ENCODE measurements at regions not wholly inside any gene's neighbourhood (a gene's known extent, or its start where the extent isn't known, plus 50 kb on each side); places are given as distances from the start of the nearest gene placed in this dataset.

DNA sequence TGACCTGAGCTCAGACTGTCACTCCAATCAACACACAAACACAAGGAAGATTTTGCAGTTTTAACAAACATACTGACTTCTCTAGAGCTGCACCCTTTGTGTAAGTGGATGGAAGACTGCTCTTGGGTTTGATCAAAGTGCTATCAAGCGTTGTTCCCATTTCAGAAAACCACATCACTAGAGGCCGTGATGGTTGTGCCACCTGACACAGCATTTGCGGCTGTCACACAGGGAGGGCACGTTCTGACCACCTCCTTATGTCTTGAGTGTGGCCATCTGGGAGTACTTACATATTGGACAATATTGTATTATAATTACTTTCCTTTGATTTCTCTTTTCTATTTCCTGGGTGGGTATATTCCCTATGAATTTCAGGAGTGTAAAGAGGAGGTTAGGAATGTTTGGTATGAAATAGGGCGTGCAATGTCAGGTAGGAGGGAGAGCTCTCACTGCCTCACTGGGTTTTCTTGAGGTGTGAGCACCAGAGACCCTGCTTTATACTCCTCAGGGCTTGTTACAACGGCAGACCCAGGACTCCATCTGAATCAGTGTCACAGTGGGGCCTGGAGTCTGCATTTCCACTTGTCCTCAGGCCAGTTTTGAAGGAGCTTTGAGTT is 74.3 kb downstream of the SYNE3 start (continued):
- TF ChIP-seq, protein P1, sequence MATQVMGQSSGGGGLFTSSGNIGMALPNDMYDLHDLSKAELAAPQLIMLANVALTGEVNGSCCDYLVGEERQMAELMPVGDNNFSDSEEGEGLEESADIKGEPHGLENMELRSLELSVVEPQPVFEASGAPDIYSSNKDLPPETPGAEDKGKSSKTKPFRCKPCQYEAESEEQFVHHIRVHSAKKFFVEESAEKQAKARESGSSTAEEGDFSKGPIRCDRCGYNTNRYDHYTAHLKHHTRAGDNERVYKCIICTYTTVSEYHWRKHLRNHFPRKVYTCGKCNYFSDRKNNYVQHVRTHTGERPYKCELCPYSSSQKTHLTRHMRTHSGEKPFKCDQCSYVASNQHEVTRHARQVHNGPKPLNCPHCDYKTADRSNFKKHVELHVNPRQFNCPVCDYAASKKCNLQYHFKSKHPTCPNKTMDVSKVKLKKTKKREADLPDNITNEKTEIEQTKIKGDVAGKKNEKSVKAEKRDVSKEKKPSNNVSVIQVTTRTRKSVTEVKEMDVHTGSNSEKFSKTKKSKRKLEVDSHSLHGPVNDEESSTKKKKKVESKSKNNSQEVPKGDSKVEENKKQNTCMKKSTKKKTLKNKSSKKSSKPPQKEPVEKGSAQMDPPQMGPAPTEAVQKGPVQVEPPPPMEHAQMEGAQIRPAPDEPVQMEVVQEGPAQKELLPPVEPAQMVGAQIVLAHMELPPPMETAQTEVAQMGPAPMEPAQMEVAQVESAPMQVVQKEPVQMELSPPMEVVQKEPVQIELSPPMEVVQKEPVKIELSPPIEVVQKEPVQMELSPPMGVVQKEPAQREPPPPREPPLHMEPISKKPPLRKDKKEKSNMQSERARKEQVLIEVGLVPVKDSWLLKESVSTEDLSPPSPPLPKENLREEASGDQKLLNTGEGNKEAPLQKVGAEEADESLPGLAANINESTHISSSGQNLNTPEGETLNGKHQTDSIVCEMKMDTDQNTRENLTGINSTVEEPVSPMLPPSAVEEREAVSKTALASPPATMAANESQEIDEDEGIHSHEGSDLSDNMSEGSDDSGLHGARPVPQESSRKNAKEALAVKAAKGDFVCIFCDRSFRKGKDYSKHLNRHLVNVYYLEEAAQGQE (IDR thresholded peaks at IDR 0.05; ENCODE audit: unreplicated experiment), result no peak
- no peak for TF ChIP-seq EZH2 (IDR thresholded peaks at IDR 0.05; ENCODE audit: low read depth, unreplicated experiment)

DNA sequence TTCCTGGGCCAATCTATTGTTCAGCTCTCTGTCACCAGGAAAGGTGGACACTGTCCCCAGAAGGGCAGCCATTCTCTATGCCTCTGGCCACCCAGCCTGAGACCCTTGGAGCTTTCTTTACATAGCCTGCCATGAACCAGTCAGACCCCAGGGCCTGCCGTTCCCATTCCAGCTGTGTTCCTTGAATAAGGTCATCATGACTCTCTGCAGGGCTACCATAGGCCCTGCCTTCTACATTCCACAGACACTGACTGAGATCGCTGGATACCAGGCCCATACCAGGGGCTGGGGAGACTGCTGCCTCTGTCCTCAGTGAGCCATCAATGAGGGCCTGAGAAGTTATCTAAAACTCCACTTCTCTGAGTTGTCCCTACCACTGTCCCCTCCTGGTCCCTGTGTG is 75.5 kb downstream of the SYNE3 start:
- no peaks in the 10 kb centered on the region for H3K79me2 ChIP-seq (replicated peaks; ENCODE audit: insufficient read depth)
- no peaks in the 10 kb centered on the region for H3K36me3 Mint-ChIP-seq (ENCODE audit: low read depth)
- H3K4me2 ChIP-seq, result no peak overlapping the region
- H3K4me3 ChIP-seq, result no peak overlapping the region
- H3K4me1 ChIP-seq (ENCODE audit: insufficient read depth), result no peaks in the 10 kb centered on the region
- no peaks in the 10 kb centered on the region for H3K9me2 ChIP-seq (ENCODE audit: insufficient read depth)
- no peaks in the 10 kb centered on the region; the same call in 1 of the 3 replicates for H3K9me3 Mint-ChIP-seq
- no peaks in the 10 kb centered on the region for H4K20me1 ChIP-seq (replicated peaks; ENCODE audit: insufficient read depth)
- H3F3A ChIP-seq (replicated peaks; ENCODE audit: low read depth), result no peaks in the 10 kb centered on the region
- DNase-seq (ENCODE audit: low spot score), result no peak
- H3K36me3 ChIP-seq (ENCODE audit: insufficient read depth), result no peaks in the 10 kb centered on the region
- no peaks in the 10 kb centered on the region for H3K27me3 ChIP-seq (ENCODE audit: insufficient read depth)
- peaks cover 4% of the 10 kb centered on the region for H3K27me3 Mint-ChIP-seq (ENCODE audit: insufficient read depth, low read depth, poor library complexity)
- H3K27ac ChIP-seq (ENCODE audit: low read depth), result no peak overlapping the region
- H3K4me1 Mint-ChIP-seq, result no peaks in the 10 kb centered on the region; the same call in 2 of the 3 replicates
- peak; percentile 46 for ATAC-seq
- no peak overlapping the region for H2AFZ ChIP-seq
- H3K4me3 Mint-ChIP-seq, result no peak overlapping the region
- no peak overlapping the region for H3K27ac Mint-ChIP-seq
- TF ChIP-seq ZNF331 (CRISPR knock-in tag; IDR thresholded peaks at IDR 0.05; ENCODE audit: low read depth) (no peak), EZH2 (IDR thresholded peaks at IDR 0.05; ENCODE audit: low read depth, unreplicated experiment) (no peak), POLR2AphosphoS5 (IDR thresholded peaks at IDR 0.05; ENCODE audit: low read depth) (no peak), NANOG (IDR thresholded peaks at IDR 0.05; ENCODE audit: borderline replicate concordance) (no peak), ZNF114 (CRISPR knock-in tag; IDR thresholded peaks at IDR 0.05) (no peak), EZH2phosphoT487 (IDR thresholded peaks at IDR 0.05; ENCODE audit: unreplicated experiment) (no peak)
- TF ChIP-seq, protein P1 (IDR thresholded peaks at IDR 0.05; ENCODE audit: unreplicated experiment), result no peak
- TF ChIP-seq, protein P2, sequence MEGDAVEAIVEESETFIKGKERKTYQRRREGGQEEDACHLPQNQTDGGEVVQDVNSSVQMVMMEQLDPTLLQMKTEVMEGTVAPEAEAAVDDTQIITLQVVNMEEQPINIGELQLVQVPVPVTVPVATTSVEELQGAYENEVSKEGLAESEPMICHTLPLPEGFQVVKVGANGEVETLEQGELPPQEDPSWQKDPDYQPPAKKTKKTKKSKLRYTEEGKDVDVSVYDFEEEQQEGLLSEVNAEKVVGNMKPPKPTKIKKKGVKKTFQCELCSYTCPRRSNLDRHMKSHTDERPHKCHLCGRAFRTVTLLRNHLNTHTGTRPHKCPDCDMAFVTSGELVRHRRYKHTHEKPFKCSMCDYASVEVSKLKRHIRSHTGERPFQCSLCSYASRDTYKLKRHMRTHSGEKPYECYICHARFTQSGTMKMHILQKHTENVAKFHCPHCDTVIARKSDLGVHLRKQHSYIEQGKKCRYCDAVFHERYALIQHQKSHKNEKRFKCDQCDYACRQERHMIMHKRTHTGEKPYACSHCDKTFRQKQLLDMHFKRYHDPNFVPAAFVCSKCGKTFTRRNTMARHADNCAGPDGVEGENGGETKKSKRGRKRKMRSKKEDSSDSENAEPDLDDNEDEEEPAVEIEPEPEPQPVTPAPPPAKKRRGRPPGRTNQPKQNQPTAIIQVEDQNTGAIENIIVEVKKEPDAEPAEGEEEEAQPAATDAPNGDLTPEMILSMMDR (conservative IDR thresholded peaks at IDR 0.05; ENCODE audit: low read depth in 2 of 2), result no peak
- TF ChIP-seq, protein P3, sequence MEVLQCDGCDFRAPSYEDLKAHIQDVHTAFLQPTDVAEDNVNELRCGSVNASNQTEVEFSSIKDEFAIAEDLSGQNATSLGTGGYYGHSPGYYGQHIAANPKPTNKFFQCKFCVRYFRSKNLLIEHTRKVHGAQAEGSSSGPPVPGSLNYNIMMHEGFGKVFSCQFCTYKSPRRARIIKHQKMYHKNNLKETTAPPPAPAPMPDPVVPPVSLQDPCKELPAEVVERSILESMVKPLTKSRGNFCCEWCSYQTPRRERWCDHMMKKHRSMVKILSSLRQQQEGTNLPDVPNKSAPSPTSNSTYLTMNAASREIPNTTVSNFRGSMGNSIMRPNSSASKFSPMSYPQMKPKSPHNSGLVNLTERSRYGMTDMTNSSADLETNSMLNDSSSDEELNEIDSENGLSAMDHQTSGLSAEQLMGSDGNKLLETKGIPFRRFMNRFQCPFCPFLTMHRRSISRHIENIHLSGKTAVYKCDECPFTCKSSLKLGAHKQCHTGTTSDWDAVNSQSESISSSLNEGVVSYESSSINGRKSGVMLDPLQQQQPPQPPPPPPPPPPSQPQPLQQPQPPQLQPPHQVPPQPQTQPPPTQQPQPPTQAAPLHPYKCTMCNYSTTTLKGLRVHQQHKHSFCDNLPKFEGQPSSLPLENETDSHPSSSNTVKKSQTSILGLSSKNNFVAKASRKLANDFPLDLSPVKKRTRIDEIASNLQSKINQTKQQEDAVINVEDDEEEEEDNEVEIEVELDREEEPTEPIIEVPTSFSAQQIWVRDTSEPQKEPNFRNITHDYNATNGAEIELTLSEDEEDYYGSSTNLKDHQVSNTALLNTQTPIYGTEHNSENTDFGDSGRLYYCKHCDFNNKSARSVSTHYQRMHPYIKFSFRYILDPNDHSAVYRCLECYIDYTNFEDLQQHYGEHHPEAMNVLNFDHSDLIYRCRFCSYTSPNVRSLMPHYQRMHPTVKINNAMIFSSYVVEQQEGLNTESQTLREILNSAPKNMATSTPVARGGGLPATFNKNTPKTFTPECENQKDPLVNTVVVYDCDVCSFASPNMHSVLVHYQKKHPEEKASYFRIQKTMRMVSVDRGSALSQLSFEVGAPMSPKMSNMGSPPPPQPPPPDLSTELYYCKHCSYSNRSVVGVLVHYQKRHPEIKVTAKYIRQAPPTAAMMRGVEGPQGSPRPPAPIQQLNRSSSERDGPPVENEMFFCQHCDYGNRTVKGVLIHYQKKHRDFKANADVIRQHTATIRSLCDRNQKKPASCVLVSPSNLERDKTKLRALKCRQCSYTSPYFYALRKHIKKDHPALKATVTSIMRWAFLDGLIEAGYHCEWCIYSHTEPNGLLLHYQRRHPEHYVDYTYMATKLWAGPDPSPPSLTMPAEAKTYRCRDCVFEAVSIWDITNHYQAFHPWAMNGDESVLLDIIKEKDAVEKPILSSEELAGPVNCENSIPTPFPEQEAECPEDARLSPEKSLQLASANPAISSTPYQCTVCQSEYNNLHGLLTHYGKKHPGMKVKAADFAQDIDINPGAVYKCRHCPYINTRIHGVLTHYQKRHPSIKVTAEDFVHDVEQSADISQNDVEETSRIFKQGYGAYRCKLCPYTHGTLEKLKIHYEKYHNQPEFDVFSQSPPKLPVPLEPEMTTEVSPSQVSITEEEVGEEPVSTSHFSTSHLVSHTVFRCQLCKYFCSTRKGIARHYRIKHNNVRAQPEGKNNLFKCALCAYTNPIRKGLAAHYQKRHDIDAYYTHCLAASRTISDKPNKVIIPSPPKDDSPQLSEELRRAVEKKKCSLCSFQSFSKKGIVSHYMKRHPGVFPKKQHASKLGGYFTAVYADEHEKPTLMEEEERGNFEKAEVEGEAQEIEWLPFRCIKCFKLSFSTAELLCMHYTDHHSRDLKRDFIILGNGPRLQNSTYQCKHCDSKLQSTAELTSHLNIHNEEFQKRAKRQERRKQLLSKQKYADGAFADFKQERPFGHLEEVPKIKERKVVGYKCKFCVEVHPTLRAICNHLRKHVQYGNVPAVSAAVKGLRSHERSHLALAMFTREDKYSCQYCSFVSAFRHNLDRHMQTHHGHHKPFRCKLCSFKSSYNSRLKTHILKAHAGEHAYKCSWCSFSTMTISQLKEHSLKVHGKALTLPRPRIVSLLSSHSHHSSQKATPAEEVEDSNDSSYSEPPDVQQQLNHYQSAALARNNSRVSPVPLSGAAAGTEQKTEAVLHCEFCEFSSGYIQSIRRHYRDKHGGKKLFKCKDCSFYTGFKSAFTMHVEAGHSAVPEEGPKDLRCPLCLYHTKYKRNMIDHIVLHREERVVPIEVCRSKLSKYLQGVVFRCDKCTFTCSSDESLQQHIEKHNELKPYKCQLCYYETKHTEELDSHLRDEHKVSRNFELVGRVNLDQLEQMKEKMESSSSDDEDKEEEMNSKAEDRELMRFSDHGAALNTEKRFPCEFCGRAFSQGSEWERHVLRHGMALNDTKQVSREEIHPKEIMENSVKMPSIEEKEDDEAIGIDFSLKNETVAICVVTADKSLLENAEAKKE (CRISPR knock-in tag; IDR thresholded peaks at IDR 0.05), result no peak
